ENCODE measurements at regions not wholly inside any gene's neighbourhood (a gene's known extent, or its start where the extent isn't known, plus 50 kb on each side); places are given as distances from the start of the nearest gene placed in this dataset.

DNA sequence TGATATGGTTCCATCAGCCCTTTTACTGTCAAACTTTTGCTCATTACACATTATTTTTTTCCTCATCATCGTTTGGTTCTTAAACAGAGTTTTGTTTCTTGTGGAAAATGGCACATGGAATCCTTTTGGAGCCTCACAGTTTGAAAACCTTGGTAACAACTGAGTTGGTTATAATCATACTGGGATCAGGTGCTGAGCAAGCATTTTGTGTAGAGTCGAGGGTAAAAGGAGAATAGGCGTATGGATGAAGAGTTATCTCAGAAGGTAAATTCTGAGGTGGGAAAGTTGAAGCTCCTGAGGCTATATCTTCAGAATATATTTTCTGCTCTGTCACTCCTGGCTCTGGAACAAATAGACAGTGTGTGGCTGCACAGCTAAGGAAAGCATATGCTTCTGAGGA is 274.0 kb upstream of the DSEL start:
- no peak overlapping the region for H3K4me3 ChIP-seq (ENCODE audit: low read length)
- TF ChIP-seq, protein P1, sequence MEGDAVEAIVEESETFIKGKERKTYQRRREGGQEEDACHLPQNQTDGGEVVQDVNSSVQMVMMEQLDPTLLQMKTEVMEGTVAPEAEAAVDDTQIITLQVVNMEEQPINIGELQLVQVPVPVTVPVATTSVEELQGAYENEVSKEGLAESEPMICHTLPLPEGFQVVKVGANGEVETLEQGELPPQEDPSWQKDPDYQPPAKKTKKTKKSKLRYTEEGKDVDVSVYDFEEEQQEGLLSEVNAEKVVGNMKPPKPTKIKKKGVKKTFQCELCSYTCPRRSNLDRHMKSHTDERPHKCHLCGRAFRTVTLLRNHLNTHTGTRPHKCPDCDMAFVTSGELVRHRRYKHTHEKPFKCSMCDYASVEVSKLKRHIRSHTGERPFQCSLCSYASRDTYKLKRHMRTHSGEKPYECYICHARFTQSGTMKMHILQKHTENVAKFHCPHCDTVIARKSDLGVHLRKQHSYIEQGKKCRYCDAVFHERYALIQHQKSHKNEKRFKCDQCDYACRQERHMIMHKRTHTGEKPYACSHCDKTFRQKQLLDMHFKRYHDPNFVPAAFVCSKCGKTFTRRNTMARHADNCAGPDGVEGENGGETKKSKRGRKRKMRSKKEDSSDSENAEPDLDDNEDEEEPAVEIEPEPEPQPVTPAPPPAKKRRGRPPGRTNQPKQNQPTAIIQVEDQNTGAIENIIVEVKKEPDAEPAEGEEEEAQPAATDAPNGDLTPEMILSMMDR (conservative IDR thresholded peaks at IDR 0.05; ENCODE audit: low read length) = no peak
- DNase-seq (ENCODE audit: low read depth) = no peak

GRCh38 chr18:67789165-67789545 is 272.6 kb upstream of the DSEL start:
- DNase-seq (ENCODE audit: low read depth) = no peak
- TF ChIP-seq, protein P1 (conservative IDR thresholded peaks at IDR 0.05; ENCODE audit: low read length) = no peak
- H3K4me3 ChIP-seq (ENCODE audit: low read length) = no peak overlapping the region

DNA sequence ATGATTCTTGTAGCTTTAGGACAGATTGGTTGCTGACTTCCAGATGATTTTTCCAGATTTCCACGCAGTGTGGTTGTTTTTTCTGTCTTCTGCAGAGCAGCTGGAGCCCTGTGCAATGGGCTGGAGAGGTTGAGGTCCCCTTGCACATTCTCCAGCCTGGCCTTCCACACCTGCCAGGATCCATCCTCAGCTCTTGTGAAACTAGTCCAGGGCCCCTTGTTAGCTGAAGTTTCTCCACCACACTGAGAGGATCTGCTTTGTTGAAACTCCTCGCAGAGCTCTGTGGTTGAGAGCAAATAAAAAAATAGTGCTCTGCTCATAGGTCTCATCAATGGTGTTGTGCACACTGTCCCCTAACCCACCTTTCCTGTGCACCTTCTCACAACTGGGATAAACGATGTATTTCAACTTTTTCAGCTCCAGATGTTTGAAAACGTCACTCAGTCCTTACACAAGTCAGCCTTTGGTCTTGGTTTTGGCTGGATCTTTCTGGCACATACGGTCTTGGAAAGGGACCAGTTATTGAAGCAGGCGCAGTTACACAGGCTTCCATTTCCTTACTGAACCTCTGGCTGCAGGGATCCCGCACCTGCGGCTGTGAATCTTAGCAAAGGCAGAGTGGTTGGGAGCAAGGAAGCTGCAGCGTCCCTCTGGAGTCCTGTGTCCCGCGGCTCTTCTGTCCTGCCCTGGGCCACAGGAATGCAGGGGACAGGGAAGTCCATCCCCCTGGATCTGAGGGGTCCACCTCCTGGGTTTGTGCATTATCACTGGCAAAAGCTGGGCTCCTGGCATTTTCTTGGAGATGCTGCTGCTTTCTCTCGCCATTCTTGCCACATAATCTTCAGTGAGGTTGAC is 272.0 kb upstream of the DSEL start:
- H3K4me3 ChIP-seq (ENCODE audit: low read length) = no peak overlapping the region
- TF ChIP-seq, protein P1 (conservative IDR thresholded peaks at IDR 0.05; ENCODE audit: low read length) = no peak
- DNase-seq (ENCODE audit: low read depth) = no peak

DNA sequence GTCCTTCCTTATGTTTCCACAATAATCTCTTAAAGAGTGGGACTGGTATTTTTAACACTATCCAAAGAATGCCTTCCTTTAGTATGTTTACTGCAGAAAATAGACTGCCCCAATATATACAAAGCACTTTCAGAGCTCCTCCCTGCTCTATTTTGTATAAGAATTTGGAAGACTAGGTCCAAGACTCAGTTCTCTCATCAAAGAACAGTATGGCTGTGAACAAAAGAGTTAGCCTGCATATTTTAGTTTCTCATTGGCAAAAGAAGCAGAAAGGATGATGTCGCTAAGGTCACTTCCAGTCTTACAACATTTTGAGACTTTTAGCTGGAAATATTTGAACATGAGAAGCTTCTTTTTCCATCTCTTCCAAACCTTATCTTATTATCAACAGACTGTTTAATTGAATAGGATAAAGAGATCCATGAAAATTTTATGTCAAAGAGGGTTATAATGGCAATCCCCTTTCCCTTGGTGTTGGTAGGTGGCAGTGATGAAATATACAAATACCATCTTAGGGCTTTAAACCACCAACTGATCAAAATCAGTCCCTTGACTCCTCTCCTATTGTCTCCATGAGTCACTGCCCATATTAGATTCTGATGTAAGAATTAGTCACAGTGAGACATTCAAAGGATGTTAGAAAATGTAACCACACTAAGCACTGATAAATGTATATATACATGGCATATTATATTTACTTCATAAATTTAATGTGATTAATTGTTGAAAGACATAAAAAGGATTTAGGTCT is 266.9 kb upstream of the DSEL start:
- peak; percentile 87 for DNase-seq (ENCODE audit: low read depth)
- TF ChIP-seq, protein P1 (conservative IDR thresholded peaks at IDR 0.05; ENCODE audit: low read length) = no peak
- no peak overlapping the region for H3K4me3 ChIP-seq (ENCODE audit: low read length)

DNA sequence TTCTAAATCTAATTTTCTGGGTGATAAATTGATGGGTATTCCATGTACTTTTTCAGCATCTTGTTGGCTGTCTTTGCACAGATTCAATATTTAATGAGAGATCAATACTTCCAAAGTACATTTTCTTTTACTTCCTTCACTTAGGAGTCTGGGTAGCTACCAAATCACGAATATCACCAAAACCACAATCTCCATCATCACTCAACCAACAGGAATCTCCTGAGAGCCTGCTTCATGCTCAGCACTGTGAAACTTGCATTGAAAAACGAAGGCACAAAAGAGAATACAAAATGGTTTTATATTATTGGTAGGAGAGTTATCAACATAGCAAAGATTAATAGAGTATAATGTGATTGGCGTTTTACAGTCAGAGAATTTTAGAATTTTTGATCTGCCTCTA is 261.5 kb upstream of the DSEL start:
- DNase-seq (ENCODE audit: low read depth) = peak; percentile 15
- no peak overlapping the region for H3K4me3 ChIP-seq (ENCODE audit: low read length)
- TF ChIP-seq, protein P1 (conservative IDR thresholded peaks at IDR 0.05; ENCODE audit: low read length) = no peak

DNA sequence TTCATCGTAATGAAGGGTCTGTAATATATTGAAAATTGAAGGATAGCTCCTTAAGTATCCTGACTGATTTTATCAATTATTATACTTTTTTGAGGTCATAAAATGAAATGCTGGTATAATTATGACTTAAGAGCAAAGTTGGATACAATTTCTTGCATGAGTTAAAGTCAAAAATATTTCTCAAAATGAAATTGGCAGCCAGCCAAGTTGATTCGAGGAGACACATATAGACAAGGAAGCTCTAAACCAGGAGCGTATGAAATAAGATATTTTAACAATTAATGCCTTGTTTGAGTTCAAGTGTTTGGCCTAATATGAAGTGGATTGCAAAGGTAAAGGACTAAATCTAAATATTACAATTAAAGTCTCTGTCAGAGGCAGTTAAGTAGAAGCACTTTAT is 260.4 kb upstream of the DSEL start:
- H3K4me3 ChIP-seq (ENCODE audit: low read length) = no peak overlapping the region
- TF ChIP-seq, protein P1 (conservative IDR thresholded peaks at IDR 0.05; ENCODE audit: low read length) = no peak
- DNase-seq (ENCODE audit: low read depth) = no peak

GRCh38 chr18:67771271-67771670 is 254.8 kb upstream of the DSEL start:
- peak; percentile 50 for DNase-seq (ENCODE audit: low read depth)
- no peak overlapping the region for H3K4me3 ChIP-seq (ENCODE audit: low read length)
- TF ChIP-seq, protein P1 (conservative IDR thresholded peaks at IDR 0.05; ENCODE audit: low read length) = no peak
